SU-DHL-6 (cell line): ENCODE measurements at regions not wholly inside any gene's neighbourhood (a gene's known extent, or its start where the extent isn't known, plus 50 kb on each side); places are given as distances from the start of the nearest gene placed in this dataset.

Source experiments
- H2AFZ ChIP-seq: fragments of 200-600 bp; sonication (generic); 2 replicates; pipeline ENCODE4 v1.6.1; 2014; ENCODE audit warnings: low read depth, mild to moderate bottlenecking, moderate library complexity, mixed read lengths, antibody characterized with exemption, low read length; ENCODE audit not compliant: severe bottlenecking
- H3F3A ChIP-seq: fragments of 200-600 bp; shearing (Covaris generic); 2 replicates; pipeline ENCODE4 v1.6.0; 2016; ENCODE audit warnings: antibody characterized with exemption, mild to moderate bottlenecking; ENCODE audit not compliant: insufficient read depth
- H3K27ac ChIP-seq: fragments of 200-600 bp; sonication (generic); 2 replicates; pipeline ENCODE4 v1.5.1; 2016; ENCODE audit warnings: low read depth, mild to moderate bottlenecking, low read length, moderate library complexity, mixed read lengths
- H3K27me3 ChIP-seq: fragments of 200-600 bp; sonication (generic), shearing (Covaris generic); 2 replicates; pipeline ENCODE4 v1.6.0; 2014; ENCODE audit warnings: mild to moderate bottlenecking, low read length
- H3K36me3 ChIP-seq: fragments of 200-600 bp; sonication (generic); 2 replicates; pipeline ENCODE4 v1.6.1; 2014; ENCODE audit warnings: mild to moderate bottlenecking, low read length, mixed read lengths
- H3K4me2 ChIP-seq: fragments of 300-600, 200-600 bp; shearing (Covaris generic), sonication (generic); 2 replicates; pipeline ENCODE4 v1.6.0; 2014; ENCODE audit warnings: low read length, low read depth, mild to moderate bottlenecking; ENCODE audit not compliant: poor library complexity, severe bottlenecking
- H3K4me3 ChIP-seq: fragments of 200-600 bp; sonication (generic); 2 replicates; pipeline ENCODE4 v1.5.1; 2014; ENCODE audit warnings: antibody characterized with exemption, low read length, mild to moderate bottlenecking, mixed read lengths; ENCODE audit not compliant: insufficient read depth, poor library complexity, severe bottlenecking
- H3K79me2 ChIP-seq: fragments of 200-600 bp; sonication (generic); 2 replicates; pipeline ENCODE4 v1.6.1; 2014; ENCODE audit warnings: mild to moderate bottlenecking, low read length, moderate library complexity; ENCODE audit not compliant: insufficient read depth
- H3K9ac ChIP-seq: fragments of 200-600 bp; sonication (generic); 2 replicates; pipeline ENCODE4 v1.7.0; 2014; ENCODE audit warnings: mild to moderate bottlenecking, low read length
- H3K9me2 ChIP-seq: fragments of 200-600 bp; sonication (generic); replicated peaks from 2 replicates; pipeline ENCODE4 v1.6.1; 2014; ENCODE audit warnings: low read length; ENCODE audit not compliant: insufficient read depth
- H3K9me3 ChIP-seq: fragments of 200-600 bp; sonication (generic); 2 replicates; pipeline ENCODE4 v1.6.1; 2014; ENCODE audit warnings: low read length, mixed read lengths; ENCODE audit not compliant: insufficient read depth
- H4K20me1 ChIP-seq: fragments of 200-600 bp; sonication (generic); 2 replicates; pipeline ENCODE4 v1.6.1; 2014; ENCODE audit warnings: low read depth, mild to moderate bottlenecking, antibody characterized with exemption, low read length, moderate library complexity, mixed read lengths
- EZH2phosphoT487 ChIP-seq: fragments of 200-600 bp; sonication (generic), shearing (Covaris generic); conservative IDR thresholded peaks from 2 replicates; pipeline ENCODE4 v1.6.1; 2018; ENCODE audit warnings: mild to moderate bottlenecking, antibody characterized with exemption, low read length, moderate library complexity, mixed read lengths
- TF ChIP-seq, protein P1 (sequence below): fragments of 200-600 bp; sonication (generic); IDR thresholded peaks from one replicate; pipeline ENCODE4 v1.5.1; 2017; ENCODE audit warnings: antibody characterized with exemption, mild to moderate bottlenecking, low read length, moderate library complexity; ENCODE audit not compliant: insufficient read depth, poor library complexity, severe bottlenecking

DNA sequence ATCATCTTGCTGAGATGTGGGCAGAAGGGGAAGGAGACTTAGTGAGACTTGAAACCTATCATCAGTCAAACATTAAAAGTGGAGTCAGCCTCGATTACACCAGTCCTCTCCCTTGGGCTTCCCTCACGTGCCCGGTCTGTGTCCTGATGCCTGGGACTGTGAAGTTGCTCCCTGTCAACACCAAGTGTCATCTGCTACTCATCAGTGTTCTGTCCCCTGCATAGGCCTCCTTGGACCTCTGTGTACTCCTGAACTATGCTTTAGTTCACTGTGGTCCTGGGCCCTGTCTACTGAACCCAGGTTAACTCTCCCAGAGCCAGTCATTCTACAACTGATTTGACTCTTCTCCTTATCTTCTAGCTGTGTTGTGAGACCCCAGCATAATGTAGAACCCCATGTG lies 506.3 kb downstream of the TYW1 start:
- no peak overlapping the region for H3K9ac ChIP-seq
- no peaks in the 10 kb centered on the region for H3K9me2 ChIP-seq
- H3K9me3 ChIP-seq: 0 out of 2 replicates have a peak, but pooled peaks cover 2% of the 10 kb centered on the region
- H3K4me3 ChIP-seq: no peak overlapping the region
- no peaks in the 10 kb centered on the region for H3K79me2 ChIP-seq
- TF ChIP-seq EZH2phosphoT487: no peak
- TF ChIP-seq, protein P1, sequence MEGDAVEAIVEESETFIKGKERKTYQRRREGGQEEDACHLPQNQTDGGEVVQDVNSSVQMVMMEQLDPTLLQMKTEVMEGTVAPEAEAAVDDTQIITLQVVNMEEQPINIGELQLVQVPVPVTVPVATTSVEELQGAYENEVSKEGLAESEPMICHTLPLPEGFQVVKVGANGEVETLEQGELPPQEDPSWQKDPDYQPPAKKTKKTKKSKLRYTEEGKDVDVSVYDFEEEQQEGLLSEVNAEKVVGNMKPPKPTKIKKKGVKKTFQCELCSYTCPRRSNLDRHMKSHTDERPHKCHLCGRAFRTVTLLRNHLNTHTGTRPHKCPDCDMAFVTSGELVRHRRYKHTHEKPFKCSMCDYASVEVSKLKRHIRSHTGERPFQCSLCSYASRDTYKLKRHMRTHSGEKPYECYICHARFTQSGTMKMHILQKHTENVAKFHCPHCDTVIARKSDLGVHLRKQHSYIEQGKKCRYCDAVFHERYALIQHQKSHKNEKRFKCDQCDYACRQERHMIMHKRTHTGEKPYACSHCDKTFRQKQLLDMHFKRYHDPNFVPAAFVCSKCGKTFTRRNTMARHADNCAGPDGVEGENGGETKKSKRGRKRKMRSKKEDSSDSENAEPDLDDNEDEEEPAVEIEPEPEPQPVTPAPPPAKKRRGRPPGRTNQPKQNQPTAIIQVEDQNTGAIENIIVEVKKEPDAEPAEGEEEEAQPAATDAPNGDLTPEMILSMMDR: no peak
- no peak overlapping the region for H3K27ac ChIP-seq
- no peak overlapping the region for H3K4me2 ChIP-seq
- H3K27me3 ChIP-seq: no peaks in the 10 kb centered on the region
- H3F3A ChIP-seq: no peaks in the 10 kb centered on the region
- no peak overlapping the region for H2AFZ ChIP-seq
- H4K20me1 ChIP-seq: no peaks in the 10 kb centered on the region
- no peaks in the 10 kb centered on the region for H3K36me3 ChIP-seq

DNA sequence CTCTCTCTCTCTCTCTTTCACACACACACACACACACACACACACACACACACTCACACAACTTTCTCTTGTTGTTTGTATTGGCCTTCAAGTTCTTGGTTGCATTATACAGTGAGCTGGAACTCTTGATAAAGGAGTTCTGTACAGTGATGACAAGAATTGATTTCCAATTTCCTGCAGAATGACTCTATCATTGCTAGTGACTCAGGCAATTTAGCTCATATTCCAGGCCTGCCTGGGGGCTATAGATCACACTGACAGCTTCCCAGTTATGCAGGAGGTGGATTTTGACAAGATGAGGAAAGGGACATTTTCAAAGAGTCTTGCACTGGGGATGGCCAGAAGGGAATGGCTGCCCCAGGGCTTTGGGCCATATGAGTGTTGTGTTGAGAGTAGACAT lies 508.8 kb downstream of the TYW1 start:
- Histone ChIP-seq H3K27me3 (no peaks in the 10 kb centered on the region), H3K27ac (no peak overlapping the region), H3K79me2 (no peaks in the 10 kb centered on the region), H3K36me3 (no peaks in the 10 kb centered on the region), H3K9ac (no peak overlapping the region), H4K20me1 (no peaks in the 10 kb centered on the region), H3K9me2 (no peaks in the 10 kb centered on the region), H3K4me2 (no peak overlapping the region), H2AFZ (no peak overlapping the region), H3K9me3 (no peaks in the 10 kb centered on the region), H3K4me3 (no peak overlapping the region), H3F3A (no peaks in the 10 kb centered on the region)
- TF ChIP-seq, protein P1: no peak
- no peak for TF ChIP-seq EZH2phosphoT487

DNA sequence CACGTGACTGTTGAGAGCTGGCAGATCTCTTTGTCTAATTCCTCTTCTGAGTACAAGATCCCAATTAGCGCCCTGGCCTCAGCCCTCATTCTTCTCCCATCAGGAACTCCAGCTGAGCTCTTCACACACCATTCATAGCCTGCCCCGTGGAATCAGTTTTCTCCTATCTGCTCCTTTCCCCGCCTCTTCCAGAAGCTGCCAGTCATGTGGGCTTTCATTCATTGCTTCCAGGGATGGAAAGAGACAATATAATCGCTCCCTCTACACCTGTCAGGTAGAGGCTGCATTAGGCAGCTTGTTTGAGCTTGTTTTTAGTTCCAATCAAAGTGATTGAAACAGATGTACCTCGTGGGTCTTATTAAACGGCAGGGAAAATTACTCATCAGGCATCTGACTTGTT lies 515.8 kb downstream of the TYW1 start:
- H3K36me3 ChIP-seq: no peaks in the 10 kb centered on the region
- H3K4me3 ChIP-seq: no peak overlapping the region
- no peak overlapping the region for H2AFZ ChIP-seq
- TF ChIP-seq, protein P1: no peak
- TF ChIP-seq EZH2phosphoT487: no peak
- no peak overlapping the region for H3K9ac ChIP-seq
- no peaks in the 10 kb centered on the region for H3K79me2 ChIP-seq
- no peaks in the 10 kb centered on the region for H3K27me3 ChIP-seq
- no peaks in the 10 kb centered on the region for H3K9me3 ChIP-seq
- no peaks in the 10 kb centered on the region for H3K9me2 ChIP-seq
- H3K27ac ChIP-seq: no peak overlapping the region
- no peaks in the 10 kb centered on the region for H3F3A ChIP-seq
- H3K4me2 ChIP-seq: no peak overlapping the region
- H4K20me1 ChIP-seq: no peaks in the 10 kb centered on the region

DNA sequence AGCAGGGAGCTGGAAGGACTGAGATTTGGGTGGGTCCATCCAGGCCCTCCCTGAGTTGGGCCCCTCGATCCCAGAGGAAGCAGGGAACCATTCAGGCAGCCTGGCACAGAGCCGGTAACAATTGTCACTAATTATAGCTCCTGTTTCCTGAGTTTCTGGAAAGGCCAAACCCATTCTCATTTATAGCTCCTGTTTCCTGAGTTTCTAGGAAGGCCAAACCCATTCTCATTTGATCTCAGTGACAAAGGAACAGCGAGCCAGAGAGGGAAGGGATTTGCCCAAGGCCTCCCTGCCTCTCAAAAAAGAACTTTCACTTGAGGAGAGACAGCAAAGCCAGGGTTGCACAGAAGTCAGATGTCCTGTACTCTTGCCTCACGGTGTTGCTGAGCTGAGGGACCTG lies 521.9 kb downstream of the TYW1 start:
- H3K36me3 ChIP-seq: no peaks in the 10 kb centered on the region
- no peaks in the 10 kb centered on the region for H3K27me3 ChIP-seq
- no peaks in the 10 kb centered on the region for H3K79me2 ChIP-seq
- H4K20me1 ChIP-seq: no peaks in the 10 kb centered on the region
- H3K9me2 ChIP-seq: no peaks in the 10 kb centered on the region
- no peak overlapping the region for H3K4me3 ChIP-seq
- H3K9ac ChIP-seq: no peak overlapping the region
- H2AFZ ChIP-seq: no peak overlapping the region
- TF ChIP-seq, protein P1: no peak
- no peak for TF ChIP-seq EZH2phosphoT487
- no peaks in the 10 kb centered on the region for H3K9me3 ChIP-seq
- H3K4me2 ChIP-seq: no peak overlapping the region
- no peak overlapping the region for H3K27ac ChIP-seq
- H3F3A ChIP-seq: no peaks in the 10 kb centered on the region
